ENCODE measurements at regions not wholly inside any gene's neighbourhood (a gene's known extent, or its start where the extent isn't known, plus 50 kb on each side); places are given as distances from the start of the nearest gene placed in this dataset.

DNA sequence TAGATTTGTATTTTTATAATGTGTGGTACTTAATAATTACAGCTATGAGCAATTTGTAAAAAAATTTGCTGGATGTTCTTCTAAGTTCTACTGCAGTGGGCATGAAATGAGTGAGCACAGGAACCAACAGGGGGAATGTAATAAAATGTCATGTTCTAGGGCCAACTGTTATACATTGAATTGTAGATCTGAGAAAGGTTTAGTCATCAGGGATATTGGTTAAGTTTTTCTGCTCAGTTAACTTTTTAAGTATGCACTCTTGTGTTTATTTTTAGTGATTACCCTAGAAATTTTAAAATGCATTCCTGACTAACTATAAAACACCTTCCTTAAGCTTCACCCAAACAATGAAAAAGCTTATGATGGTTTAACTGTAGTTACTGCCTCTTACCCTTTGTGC lies 101.8 kb downstream of the CAND1 start:
- Histone ChIP-seq H3K4me1 (ENCODE audit: insufficient read depth, low read length, severe bottlenecking) (no peaks in the 10 kb centered on the region), H4K20me1 (ENCODE audit: insufficient read depth, low read length) (no peaks in the 10 kb centered on the region), H3K4me3 (ENCODE audit: low read depth, low read length, poor library complexity, severe bottlenecking) (no peak overlapping the region), H3K27me3 (ENCODE audit: insufficient read depth, low read length) (no peaks in the 10 kb centered on the region), H3K79me2 (ENCODE audit: insufficient read depth, low read length) (no peaks in the 10 kb centered on the region), H2AFZ (ENCODE audit: low read length) (no peak overlapping the region), H3K27ac (ENCODE audit: low read depth, low read length, poor library complexity, severe bottlenecking) (no peak overlapping the region), H3K4me2 (ENCODE audit: low read length) (no peak overlapping the region), H3K9me2 (ENCODE audit: low read depth, low read length) (no peaks in the 10 kb centered on the region), H3K9ac (ENCODE audit: low read length) (no peak overlapping the region), H3F3A (ENCODE audit: insufficient read depth, low read length) (no peaks in the 10 kb centered on the region), H3K36me3 (ENCODE audit: insufficient read depth, low read length) (no peaks in the 10 kb centered on the region), H3K9me3 (ENCODE audit: low read length) (no peaks in the 10 kb centered on the region)
- TF ChIP-seq, protein P1, sequence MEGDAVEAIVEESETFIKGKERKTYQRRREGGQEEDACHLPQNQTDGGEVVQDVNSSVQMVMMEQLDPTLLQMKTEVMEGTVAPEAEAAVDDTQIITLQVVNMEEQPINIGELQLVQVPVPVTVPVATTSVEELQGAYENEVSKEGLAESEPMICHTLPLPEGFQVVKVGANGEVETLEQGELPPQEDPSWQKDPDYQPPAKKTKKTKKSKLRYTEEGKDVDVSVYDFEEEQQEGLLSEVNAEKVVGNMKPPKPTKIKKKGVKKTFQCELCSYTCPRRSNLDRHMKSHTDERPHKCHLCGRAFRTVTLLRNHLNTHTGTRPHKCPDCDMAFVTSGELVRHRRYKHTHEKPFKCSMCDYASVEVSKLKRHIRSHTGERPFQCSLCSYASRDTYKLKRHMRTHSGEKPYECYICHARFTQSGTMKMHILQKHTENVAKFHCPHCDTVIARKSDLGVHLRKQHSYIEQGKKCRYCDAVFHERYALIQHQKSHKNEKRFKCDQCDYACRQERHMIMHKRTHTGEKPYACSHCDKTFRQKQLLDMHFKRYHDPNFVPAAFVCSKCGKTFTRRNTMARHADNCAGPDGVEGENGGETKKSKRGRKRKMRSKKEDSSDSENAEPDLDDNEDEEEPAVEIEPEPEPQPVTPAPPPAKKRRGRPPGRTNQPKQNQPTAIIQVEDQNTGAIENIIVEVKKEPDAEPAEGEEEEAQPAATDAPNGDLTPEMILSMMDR (IDR thresholded peaks at IDR 0.05; ENCODE audit: low read length), result no peak
- TF ChIP-seq EZH2 (IDR thresholded peaks at IDR 0.05; ENCODE audit: borderline replicate concordance, low read length), result no peak

DNA sequence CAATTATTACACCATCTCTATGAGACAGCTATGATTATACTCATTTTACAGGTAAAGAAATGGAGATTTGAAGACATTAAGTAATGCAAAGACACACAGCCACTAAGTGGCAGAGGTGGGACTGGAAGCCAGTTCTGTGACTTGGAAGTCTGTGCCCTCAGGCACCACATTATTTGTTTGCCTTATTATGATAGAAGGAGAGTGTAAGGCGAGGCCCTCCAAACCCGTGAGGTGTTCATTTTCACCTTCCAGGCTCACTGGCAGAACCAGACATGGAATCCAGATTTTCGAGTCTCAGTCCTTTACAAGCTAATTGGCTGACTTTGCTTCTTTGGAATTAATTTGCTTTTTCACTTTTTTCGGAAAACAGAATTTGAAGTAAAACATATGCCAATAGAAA lies 107.9 kb downstream of the CAND1 start:
- no peak overlapping the region for H3K4me2 ChIP-seq (ENCODE audit: low read length)
- no peaks in the 10 kb centered on the region for H3F3A ChIP-seq (ENCODE audit: insufficient read depth, low read length)
- no peaks in the 10 kb centered on the region for H3K4me1 ChIP-seq (ENCODE audit: insufficient read depth, low read length, severe bottlenecking)
- H3K9me3 ChIP-seq (ENCODE audit: low read length), result no peaks in the 10 kb centered on the region
- TF ChIP-seq, protein P1 (IDR thresholded peaks at IDR 0.05; ENCODE audit: low read length), result no peak
- TF ChIP-seq EZH2 (IDR thresholded peaks at IDR 0.05; ENCODE audit: borderline replicate concordance, low read length), result no peak
- H3K79me2 ChIP-seq (ENCODE audit: insufficient read depth, low read length), result no peaks in the 10 kb centered on the region
- H4K20me1 ChIP-seq (ENCODE audit: insufficient read depth, low read length), result no peaks in the 10 kb centered on the region
- no peaks in the 10 kb centered on the region for H3K36me3 ChIP-seq (ENCODE audit: insufficient read depth, low read length)
- no peak overlapping the region for H3K4me3 ChIP-seq (ENCODE audit: low read depth, low read length, poor library complexity, severe bottlenecking)
- H3K27ac ChIP-seq (ENCODE audit: low read depth, low read length, poor library complexity, severe bottlenecking), result no peak overlapping the region
- H3K27me3 ChIP-seq (ENCODE audit: insufficient read depth, low read length), result no peaks in the 10 kb centered on the region
- no peak overlapping the region for H2AFZ ChIP-seq (ENCODE audit: low read length)
- H3K9ac ChIP-seq (ENCODE audit: low read length), result no peak overlapping the region
- H3K9me2 ChIP-seq (ENCODE audit: low read depth, low read length), result no peaks in the 10 kb centered on the region

DNA sequence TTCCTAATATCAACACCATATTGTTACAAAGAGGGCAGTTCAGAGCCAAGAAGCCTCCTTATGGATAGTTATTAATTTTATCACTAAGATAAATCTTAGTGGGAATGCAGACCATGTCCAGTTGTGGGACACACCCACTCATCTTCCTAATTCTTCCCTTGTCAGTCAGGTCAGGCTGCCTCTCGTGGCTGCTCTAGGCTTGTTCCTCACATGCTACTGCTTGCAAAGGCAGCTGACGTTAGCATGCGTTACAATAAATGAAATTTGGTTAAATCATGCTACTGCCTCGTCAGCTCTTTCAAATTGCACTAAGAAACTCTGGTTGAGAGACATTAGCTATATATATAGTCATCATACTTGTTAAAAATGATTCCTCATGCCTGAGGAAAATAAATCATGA lies 108.4 kb downstream of the CAND1 start:
- H3K27ac ChIP-seq (ENCODE audit: low read depth, low read length, poor library complexity, severe bottlenecking), result no peak overlapping the region
- no peak overlapping the region for H3K9ac ChIP-seq (ENCODE audit: low read length)
- no peaks in the 10 kb centered on the region for H3K27me3 ChIP-seq (ENCODE audit: insufficient read depth, low read length)
- no peaks in the 10 kb centered on the region for H3F3A ChIP-seq (ENCODE audit: insufficient read depth, low read length)
- H3K79me2 ChIP-seq (ENCODE audit: insufficient read depth, low read length), result no peaks in the 10 kb centered on the region
- H3K4me3 ChIP-seq (ENCODE audit: low read depth, low read length, poor library complexity, severe bottlenecking), result no peak overlapping the region
- no peaks in the 10 kb centered on the region for H3K36me3 ChIP-seq (ENCODE audit: insufficient read depth, low read length)
- no peak overlapping the region for H2AFZ ChIP-seq (ENCODE audit: low read length)
- H3K9me2 ChIP-seq (ENCODE audit: low read depth, low read length), result no peaks in the 10 kb centered on the region
- no peaks in the 10 kb centered on the region for H3K9me3 ChIP-seq (ENCODE audit: low read length)
- H3K4me2 ChIP-seq (ENCODE audit: low read length), result no peak overlapping the region
- H4K20me1 ChIP-seq (ENCODE audit: insufficient read depth, low read length), result no peaks in the 10 kb centered on the region
- TF ChIP-seq EZH2 (IDR thresholded peaks at IDR 0.05; ENCODE audit: borderline replicate concordance, low read length), result no peak
- TF ChIP-seq, protein P1 (IDR thresholded peaks at IDR 0.05; ENCODE audit: low read length), result no peak
- H3K4me1 ChIP-seq (ENCODE audit: insufficient read depth, low read length, severe bottlenecking), result no peaks in the 10 kb centered on the region
